ENCODE measurements at regions not wholly inside any gene's neighbourhood (a gene's known extent, or its start where the extent isn't known, plus 50 kb on each side); places are given as distances from the start of the nearest gene placed in this dataset.

- Histone ChIP-seq H3K27ac (ENCODE audit: low read depth) (no peak overlapping the region), H3K27me3 (ENCODE audit: insufficient read depth) (no peaks in the 10 kb centered on the region), H3K4me1 (ENCODE audit: insufficient read depth) (peaks cover 3% of the 10 kb centered on the region; the same call in 1 of the 2 replicates), H3K79me2 (replicated peaks; ENCODE audit: insufficient read depth) (no peaks in the 10 kb centered on the region), H3K4me2 (no peak overlapping the region), H4K20me1 (replicated peaks; ENCODE audit: insufficient read depth) (no peaks in the 10 kb centered on the region), H3K4me3 (no peak overlapping the region), H3F3A (replicated peaks; ENCODE audit: low read depth) (no peaks in the 10 kb centered on the region), H2AFZ (no peak overlapping the region), H3K9me2 (ENCODE audit: insufficient read depth) (peaks cover 7% of the 10 kb centered on the region; the same call in 1 of the 2 replicates), H3K36me3 (ENCODE audit: insufficient read depth) (no peaks in the 10 kb centered on the region)
- no peaks in the 10 kb centered on the region; the same call in 2 of the 3 replicates for H3K9me3 Mint-ChIP-seq
- no peak overlapping the region for H3K4me3 Mint-ChIP-seq
- ATAC-seq: no peak
- TF ChIP-seq CREB1 (CRISPR knock-in tag; IDR thresholded peaks at IDR 0.05; ENCODE audit: low read depth) (no peak), ZNF331 (CRISPR knock-in tag; IDR thresholded peaks at IDR 0.05; ENCODE audit: low read depth) (no peak), ETS1 (IDR thresholded peaks at IDR 0.05) (no peak), REST (IDR thresholded peaks at IDR 0.05; ENCODE audit: unreplicated experiment) (no peak), ZNF114 (CRISPR knock-in tag; IDR thresholded peaks at IDR 0.05) (no peak), JUNB (IDR thresholded peaks at IDR 0.05; ENCODE audit: unreplicated experiment) (no peak), STAT1 (IDR thresholded peaks at IDR 0.05; ENCODE audit: unreplicated experiment) (no peak), EZH2 (IDR thresholded peaks at IDR 0.05; ENCODE audit: low read depth, unreplicated experiment) (no peak), NANOG (IDR thresholded peaks at IDR 0.05; ENCODE audit: borderline replicate concordance) (no peak), CTCF (conservative IDR thresholded peaks at IDR 0.05; ENCODE audit: low read depth in 2 of 2) (no peak), EZH2phosphoT487 (IDR thresholded peaks at IDR 0.05; ENCODE audit: unreplicated experiment) (no peak), ZNF462 (CRISPR knock-in tag; IDR thresholded peaks at IDR 0.05) (no peak), POLR2AphosphoS5 (IDR thresholded peaks at IDR 0.05; ENCODE audit: low read depth) (no peak)
- H3K4me1 Mint-ChIP-seq: peaks cover 12% of the 10 kb centered on the region
- no peak overlapping the region for H3K27ac Mint-ChIP-seq
- peaks cover 2% of the 10 kb centered on the region for H3K27me3 Mint-ChIP-seq (ENCODE audit: insufficient read depth, low read depth, poor library complexity)
- no peak for DNase-seq (ENCODE audit: low spot score)
- no peaks in the 10 kb centered on the region for H3K36me3 Mint-ChIP-seq (ENCODE audit: low read depth)
Observed at GRCh38 chr9:96154081-96154480, 147.9 kb downstream of the HSD17B3 start.
